Common myeloid progenitor, CD34-positive (primary cell): ENCODE measurements at regions not wholly inside any gene's neighbourhood (a gene's known extent, or its start where the extent isn't known, plus 50 kb on each side); places are given as distances from the start of the nearest gene placed in this dataset.

Experiments
- CTCF ChIA-PET: fragments of 350-600 bp; sonication (Branson Sonifier 250); formaldehyde crosslinking; loops from one replicate; lab custom pipeline; 2021; ENCODE audit warnings: antibody characterized with exemption; lab: Charles Lee
- POLR2A ChIA-PET: fragments of 350-600 bp; sonication (Branson Sonifier 250); formaldehyde crosslinking; loops from one replicate; lab custom pipeline; 2021; ENCODE audit warnings: antibody characterized with exemption; lab: Charles Lee
- DNase-seq, 3 donors: peaks; one replicate each; pipeline versions ENCODE4 v3.0.0 to v3.0.0-alpha.2; 2013
- H3K27ac ChIP-seq, 2 experiments: 1 replicate in 1 of 2; 2 replicates in 1 of 2; pipeline ENCODE4 v1.7.0; 2013; ENCODE audit warnings: inconsistent platforms in 2 of 2, low read length in 2 of 2, mild to moderate bottlenecking in 2 of 2, low read depth in 1 of 2, moderate library complexity in 1 of 2; ENCODE audit not compliant: severe bottlenecking in 2 of 2, insufficient read depth in 1 of 2, poor library complexity in 1 of 2
- H3K27me3 ChIP-seq, 5 experiments: replicated peaks in 2 of 5; 1 replicate in 3 of 5; 2 replicates in 2 of 5; pipeline versions ENCODE4 v1.6.1 to v1.7.0; 2013; ENCODE audit warnings: low read length in 4 of 5, mild to moderate bottlenecking in 2 of 5, moderate library complexity in 2 of 5, inconsistent platforms in 1 of 5; ENCODE audit not compliant: insufficient read depth in 5 of 5, control insufficient read depth in 4 of 5
- H3K36me3 ChIP-seq, 4 experiments: 1 replicate in 2 of 4; 2 replicates in 2 of 4; pipeline versions ENCODE4 v1.6.1 to v1.7.0; 2013; ENCODE audit warnings: low read length in 3 of 4, control low read depth in 1 of 4, mild to moderate bottlenecking in 1 of 4; ENCODE audit not compliant: control insufficient read depth in 4 of 4, insufficient read depth in 4 of 4
- H3K4me1 ChIP-seq, 4 experiments: 1 replicate in 3 of 4; 2 replicates in 1 of 4; pipeline versions ENCODE4 v1.6.1 to v1.7.1; 2013; ENCODE audit warnings: low read length in 3 of 4, mild to moderate bottlenecking in 3 of 4, control low read depth in 1 of 4, inconsistent platforms in 1 of 4, moderate library complexity in 1 of 4; ENCODE audit not compliant: control insufficient read depth in 4 of 4, insufficient read depth in 4 of 4; ENCODE audit errors: control extremely low read depth in 1 of 4
- H3K4me3 ChIP-seq, 7 experiments: 1 replicate in 4 of 7; 2 replicates in 3 of 7; pipeline versions ENCODE4 v1.5.1 to v1.7.0; 2013; ENCODE audit warnings: mild to moderate bottlenecking in 7 of 7, low read length in 6 of 7, moderate library complexity in 6 of 7, inconsistent platforms in 2 of 7, low read depth in 2 of 7, control low read depth in 1 of 7; ENCODE audit not compliant: insufficient read depth in 4 of 7, control insufficient read depth in 1 of 7; ENCODE audit errors: extremely low read depth in 1 of 7
- H3K9me3 ChIP-seq, 5 experiments: 1 replicate in 4 of 5; 2 replicates in 1 of 5; pipeline versions ENCODE4 v1.6.1 to v1.7.1; 2013; ENCODE audit warnings: low read length in 4 of 5, mild to moderate bottlenecking in 2 of 5, inconsistent platforms in 1 of 5, low read depth in 1 of 5, moderate library complexity in 1 of 5; ENCODE audit not compliant: control insufficient read depth in 4 of 5, insufficient read depth in 2 of 5; ENCODE audit errors: control extremely low read depth in 1 of 5
- whole genome bisulfite sequencing: methylation state at CpG from one replicate; pipeline ENCODE4 v1.1.5; 2013; ENCODE audit not compliant: insufficient coverage; 5-methylcytosine and 5-hydroxymethylcytosine counted together

DNA sequence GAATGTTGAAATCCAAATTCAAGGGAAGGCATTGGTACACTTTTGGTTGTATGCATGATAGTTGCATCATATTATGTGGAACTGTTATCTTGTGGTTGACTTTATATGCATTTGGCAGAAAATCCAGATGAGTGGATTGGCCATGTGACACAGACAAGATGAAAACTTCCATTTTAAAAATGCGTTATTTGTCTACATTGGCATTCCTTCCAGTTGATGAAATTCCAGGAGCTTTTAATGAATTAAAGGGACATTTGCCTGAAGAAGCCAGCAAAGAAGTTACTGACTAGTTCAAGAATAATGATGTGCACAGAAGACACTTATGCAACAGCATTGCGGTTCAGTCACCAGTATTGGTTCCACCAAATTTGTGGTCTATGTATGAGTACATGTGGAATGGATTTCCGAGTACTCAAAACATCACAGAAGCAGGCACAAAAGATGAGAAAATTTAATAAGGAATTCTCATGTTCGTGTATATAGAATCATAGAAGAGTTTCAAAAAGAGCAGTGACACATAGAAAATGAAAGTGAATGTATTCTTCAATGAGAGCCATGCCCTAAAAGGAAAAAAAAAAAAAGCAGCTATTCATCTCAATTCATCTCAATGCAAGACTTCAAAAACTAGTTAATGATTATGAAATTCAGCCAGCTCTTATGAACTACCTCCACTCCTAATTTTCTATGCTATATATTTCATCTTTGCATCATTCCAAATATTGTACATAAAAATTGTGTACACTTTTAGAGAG, 232.1 kb downstream of the RBM43 start:
- Histone ChIP-seq H3K4me1 (no peaks in the 10 kb centered on the region), H3K9me3 (no peaks in the 10 kb centered on the region), H3K27ac (no peak overlapping the region), H3K36me3 (no peaks in the 10 kb centered on the region), H3K4me3 (no peak overlapping the region), H3K27me3 (peaks cover 0 to 2% (median 0%) of the 10 kb centered on the region in 5 experiments)
- ChIA-PET POLR2A (no interaction called here), CTCF (interaction anchor here (1.2 kb wide), 1 partner anchor 22 kb away, joined by 4 read pairs; no protein-coding TSS in a partner anchor)
- DNase-seq = no peak
- WGBS = 100% methylated on average over 2 of the region's 4 CpGs

DNA sequence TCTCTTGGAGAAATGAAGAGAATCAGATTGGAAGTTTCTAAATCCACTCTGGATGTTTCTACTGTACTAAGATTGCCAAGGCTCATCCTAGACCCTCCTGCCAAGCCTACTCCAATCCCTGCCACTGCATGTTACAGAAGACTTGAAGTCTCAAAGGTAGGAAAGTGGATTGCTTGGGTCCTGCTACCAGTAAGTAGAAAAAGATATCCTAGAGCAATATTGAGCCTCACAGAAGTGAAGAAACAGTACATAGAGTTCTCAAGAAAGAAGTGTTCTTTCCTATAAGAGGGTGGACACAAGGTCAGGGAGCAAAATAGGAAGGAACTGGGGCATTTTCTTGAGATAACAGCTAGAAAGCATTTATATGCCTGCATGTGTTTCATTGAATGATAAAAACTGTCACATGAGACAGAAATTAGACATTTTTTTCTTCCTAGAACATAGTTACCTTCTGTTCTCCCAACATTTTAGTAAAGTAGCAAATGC, 232.9 kb downstream of the RBM43 start:
- H3K4me3 ChIP-seq = no peak overlapping the region
- ChIA-PET POLR2A (no interaction called here), CTCF (interaction anchor here (1.2 kb wide), 1 partner anchor 22 kb away, joined by 4 read pairs; no protein-coding TSS in a partner anchor)
- peaks cover 0 to 2% (median 0%) of the 10 kb centered on the region in 5 experiments for H3K27me3 ChIP-seq
- H3K9me3 ChIP-seq = no peaks in the 10 kb centered on the region
- no peak overlapping the region for H3K27ac ChIP-seq
- H3K4me1 ChIP-seq = no peaks in the 10 kb centered on the region
- no peaks in the 10 kb centered on the region for H3K36me3 ChIP-seq
- no peak for DNase-seq

DNA sequence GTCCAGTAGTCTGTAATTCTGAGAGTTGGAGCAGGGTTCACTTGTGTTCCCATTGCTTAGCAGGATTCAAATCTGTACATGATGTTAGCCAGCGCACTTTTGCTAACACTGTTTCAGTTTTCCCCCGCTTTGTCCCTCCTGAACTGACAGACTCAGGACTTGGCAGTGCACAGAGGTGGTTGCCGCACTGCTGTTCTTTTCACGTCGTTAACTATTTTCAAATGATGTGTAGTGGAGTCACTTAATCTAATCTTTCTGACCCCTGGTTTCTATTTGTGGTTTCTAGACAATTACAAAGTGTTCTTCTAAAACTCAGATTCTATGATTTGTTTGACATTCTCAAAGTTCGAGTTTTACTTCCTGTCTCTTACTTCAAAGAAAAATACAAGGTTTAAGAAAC, 234.5 kb downstream of the RBM43 start:
- DNase-seq = no peak
- ChIA-PET CTCF (no interaction called here), POLR2A (no interaction called here)
- no peaks in the 10 kb centered on the region for H3K4me1 ChIP-seq
- H3K27me3 ChIP-seq = peaks cover 0 to 2% (median 0%) of the 10 kb centered on the region in 5 experiments
- no peak overlapping the region for H3K4me3 ChIP-seq
- H3K36me3 ChIP-seq = no peaks in the 10 kb centered on the region
- 78% methylated on average over 3 of the region's 6 CpGs for WGBS
- H3K9me3 ChIP-seq = no peaks in the 10 kb centered on the region
- H3K27ac ChIP-seq = no peak overlapping the region

DNA sequence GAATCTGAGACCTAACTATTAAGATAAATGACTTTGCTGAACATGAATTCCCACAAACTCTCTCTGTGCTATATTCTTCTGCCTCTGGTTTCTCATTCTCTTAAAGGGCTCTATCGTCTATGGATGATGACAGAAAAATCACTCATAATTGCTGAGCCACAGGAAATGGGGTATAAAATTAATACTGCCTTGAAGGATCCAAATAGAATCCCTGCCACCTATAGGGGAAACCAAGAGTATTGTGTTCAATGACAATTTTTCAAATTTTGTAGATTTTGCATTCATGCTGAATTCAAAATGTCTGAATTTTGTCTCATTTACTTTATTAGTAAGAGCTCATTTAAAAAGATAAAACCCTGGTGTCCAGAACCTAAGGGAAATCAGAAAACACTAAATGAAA, 235.8 kb downstream of the RBM43 start:
- H3K27ac ChIP-seq = no peak overlapping the region
- no peak for DNase-seq
- no peaks in the 10 kb centered on the region for H3K9me3 ChIP-seq
- H3K36me3 ChIP-seq = no peaks in the 10 kb centered on the region
- POLR2A ChIA-PET = no interaction called here
- H3K4me3 ChIP-seq = no peak overlapping the region
- WGBS = 100% methylated on average over 1 of the region's 1 CpG
- H3K4me1 ChIP-seq = no peaks in the 10 kb centered on the region
- CTCF ChIA-PET = no interaction called here
- peaks cover 0 to 2% (median 0%) of the 10 kb centered on the region in 5 experiments for H3K27me3 ChIP-seq

DNA sequence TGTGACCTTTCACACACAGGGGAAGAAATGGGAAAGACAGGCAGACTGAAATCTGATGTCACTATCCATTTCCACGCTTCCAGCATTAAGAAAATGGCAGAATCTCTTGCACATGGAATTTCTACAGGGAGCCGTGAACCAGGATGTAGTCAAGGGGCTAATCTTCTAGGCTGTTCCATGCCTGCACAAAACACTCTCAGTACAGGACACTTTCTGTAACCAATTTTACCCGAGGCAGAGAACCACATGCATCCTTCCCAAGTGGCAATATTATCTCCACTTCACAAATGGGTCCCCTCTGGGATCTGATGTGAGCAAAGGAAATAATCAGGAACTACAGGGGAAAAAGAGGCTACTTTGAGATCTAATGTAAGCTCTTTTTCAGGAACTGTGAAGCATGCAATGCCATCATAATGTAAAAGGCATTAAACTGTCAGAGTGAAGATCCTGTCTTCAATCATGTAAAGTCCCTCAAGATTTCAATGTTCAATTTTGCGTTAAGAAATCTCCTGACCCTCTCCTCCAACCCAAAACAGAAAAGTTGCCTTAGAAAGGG, 236.9 kb downstream of the RBM43 start:
- no peaks in the 10 kb centered on the region for H3K9me3 ChIP-seq

DNA sequence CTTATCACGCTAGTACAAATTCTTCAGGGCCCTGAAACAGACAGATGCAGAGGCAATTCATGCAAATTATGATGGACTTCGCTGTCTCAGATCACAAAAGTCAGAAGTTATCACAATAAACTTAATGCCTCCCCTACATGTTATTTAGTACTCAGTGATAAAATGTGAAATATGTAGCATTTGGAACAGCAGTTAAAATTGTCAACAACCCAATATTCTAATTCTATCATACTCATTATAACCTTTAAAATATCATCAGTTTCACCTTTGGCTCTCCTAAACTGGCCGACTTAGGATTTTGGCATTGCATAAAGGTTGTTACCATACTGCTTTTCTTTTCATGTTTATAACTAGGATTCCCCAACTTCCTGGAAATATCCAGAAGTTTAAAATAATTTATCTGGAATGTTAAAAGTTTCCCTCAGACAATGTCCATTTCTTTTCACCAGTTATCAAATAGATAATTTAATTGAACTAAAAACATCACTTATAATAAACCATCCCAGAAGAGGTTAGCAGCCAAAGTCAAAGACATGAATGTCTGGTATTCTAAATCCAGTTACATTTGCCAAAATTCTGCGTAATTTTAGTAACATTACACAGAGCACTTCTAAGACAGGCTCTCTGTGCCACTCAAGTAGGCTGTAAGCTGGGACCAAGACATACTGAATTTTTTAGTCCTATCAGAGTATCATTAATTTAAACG, 239.8 kb downstream of the RBM43 start:
- Histone ChIP-seq H3K36me3 (no peaks in the 10 kb centered on the region), H3K4me1 (no peaks in the 10 kb centered on the region), H3K27ac (no peak overlapping the region), H3K9me3 (no peaks in the 10 kb centered on the region), H3K27me3 (peaks cover 0 to 2% (median 0%) of the 10 kb centered on the region in 5 experiments), H3K4me3 (no peak overlapping the region)
- ChIA-PET CTCF (no interaction called here), POLR2A (no interaction called here)
- 100% methylated on average over 2 of the region's 5 CpGs for WGBS
- DNase-seq = no peak

More for the DNA sequence above, 236.9 kb downstream of the RBM43 start:
- POLR2A ChIA-PET = no interaction called here
- no peak overlapping the region for H3K27ac ChIP-seq
- H3K27me3 ChIP-seq = peaks cover 0 to 2% (median 0%) of the 10 kb centered on the region in 5 experiments
- H3K4me1 ChIP-seq = no peaks in the 10 kb centered on the region
- H3K36me3 ChIP-seq = no peaks in the 10 kb centered on the region
- no peak for DNase-seq
- H3K4me3 ChIP-seq = no peak overlapping the region
- 100% methylated on average over 2 of the region's 4 CpGs for WGBS
- CTCF ChIA-PET = no interaction called here

DNA sequence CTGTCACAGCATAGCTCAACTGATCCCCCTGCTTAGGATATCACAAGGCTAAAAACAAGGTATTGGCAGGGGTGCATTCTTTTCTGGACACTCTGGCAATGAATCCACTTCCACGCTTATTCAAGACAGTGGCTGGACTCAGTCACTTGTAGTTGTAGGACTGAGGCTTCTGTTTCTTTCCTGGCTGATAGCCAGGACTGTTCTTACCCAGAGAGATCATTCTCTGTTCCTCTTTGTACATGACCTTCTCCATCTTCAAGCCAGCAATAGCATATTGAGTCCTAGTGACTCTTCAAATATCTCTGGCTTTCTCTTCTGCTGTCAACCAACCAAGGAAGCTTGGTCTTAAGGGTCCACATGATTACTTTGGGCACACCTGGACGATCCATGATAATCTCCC, 241.3 kb downstream of the RBM43 start:
- no peak for DNase-seq
- no peaks in the 10 kb centered on the region for H3K9me3 ChIP-seq
- POLR2A ChIA-PET = no interaction called here
- no peak overlapping the region for H3K4me3 ChIP-seq
- CTCF ChIA-PET = no interaction called here
- 100% methylated on average over 1 of the region's 2 CpGs for WGBS
- H3K36me3 ChIP-seq = no peaks in the 10 kb centered on the region
- peaks cover 0 to 2% (median 0%) of the 10 kb centered on the region in 5 experiments for H3K27me3 ChIP-seq
- no peak overlapping the region for H3K27ac ChIP-seq
- H3K4me1 ChIP-seq = no peaks in the 10 kb centered on the region
